GM21723 (cell line): ENCODE measurements at regions not wholly inside any gene's neighbourhood (a gene's known extent, or its start where the extent isn't known, plus 50 kb on each side); places are given as distances from the start of the nearest gene placed in this dataset.

Experiments
- ATAC-seq: cut with Tn5 transposase; IDR thresholded peaks from one replicate; pipeline ENCODE4 v1.9.1; 2021; ENCODE audit warnings: mild to moderate bottlenecking, moderate library complexity; ENCODE audit not compliant: unreplicated experiment

DNA sequence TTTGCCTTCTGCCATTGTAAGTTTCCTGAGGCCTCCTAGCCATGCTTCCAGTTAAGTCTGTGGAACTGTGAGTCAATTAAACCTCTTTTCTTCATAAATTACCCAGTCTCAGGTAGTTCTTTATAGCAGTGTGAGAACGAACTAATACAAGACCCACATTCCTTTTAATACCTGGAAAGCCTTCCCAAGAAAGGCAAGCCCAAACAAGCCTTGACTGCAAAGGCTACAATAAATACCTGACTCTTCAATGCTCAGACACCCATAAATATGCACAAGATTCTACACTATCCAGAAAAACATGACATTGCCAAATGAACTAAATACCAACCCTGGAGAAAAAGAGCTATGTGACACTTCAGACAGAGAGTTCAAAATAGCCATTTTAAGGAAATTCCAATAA, 338.8 kb downstream of the HAO1 start:
- no peak for ATAC-seq

DNA sequence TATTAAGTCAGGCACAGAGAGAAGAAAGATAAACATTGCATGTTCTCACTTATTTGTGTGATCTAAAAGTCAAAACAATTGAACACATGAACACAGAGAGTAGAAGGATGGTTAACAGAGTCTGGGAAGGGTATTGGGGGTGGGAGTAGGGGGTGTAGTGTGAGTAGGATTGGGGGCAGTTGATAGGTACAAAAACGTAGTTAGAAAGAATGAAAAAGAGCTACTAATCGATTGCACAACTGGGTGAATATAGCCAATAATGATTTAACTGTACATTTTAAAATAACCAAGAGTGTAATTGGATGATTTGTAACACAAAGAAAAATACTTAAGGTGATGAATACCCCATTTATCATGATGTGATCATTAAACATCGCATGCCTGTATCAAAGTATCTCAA, 333.3 kb downstream of the HAO1 start:
- ATAC-seq: no peak

DNA sequence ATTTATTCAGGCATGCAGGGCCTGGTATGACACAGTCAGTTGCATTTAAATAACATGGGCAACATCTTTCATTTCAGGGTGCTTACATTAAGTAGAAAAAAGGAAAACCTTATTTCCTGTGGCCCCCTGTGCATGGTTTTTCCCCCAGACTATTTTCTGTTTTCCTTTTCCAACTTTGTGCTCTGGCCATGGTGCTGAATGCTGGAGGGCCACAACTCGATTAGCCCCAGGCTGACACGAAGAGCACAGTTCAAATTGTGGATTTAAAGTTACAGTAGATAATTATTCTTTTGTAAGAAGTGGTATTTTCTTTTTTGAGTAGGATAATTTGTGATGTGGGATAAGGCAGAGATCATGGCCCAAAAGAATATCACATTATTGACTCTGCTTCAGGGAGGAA, 332.0 kb downstream of the HAO1 start:
- no peak for ATAC-seq

DNA sequence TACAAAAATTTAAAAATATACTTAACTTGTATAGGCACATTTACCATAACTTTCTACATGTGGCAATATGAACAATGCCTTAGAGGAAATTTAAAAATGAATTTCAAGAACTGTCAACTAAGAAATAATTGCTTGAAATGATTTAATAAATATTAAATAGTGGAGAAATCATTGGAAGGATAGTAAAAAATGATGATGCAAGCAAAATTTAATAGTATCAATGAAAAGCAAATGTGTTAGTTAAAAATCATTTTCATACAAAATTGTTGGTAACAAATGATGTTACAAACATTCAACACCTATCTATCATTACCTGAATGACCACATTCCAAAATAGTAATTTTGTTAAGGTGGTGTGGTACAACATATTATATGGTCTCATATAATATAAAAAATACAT, 331.0 kb downstream of the HAO1 start:
- no peak for ATAC-seq

DNA sequence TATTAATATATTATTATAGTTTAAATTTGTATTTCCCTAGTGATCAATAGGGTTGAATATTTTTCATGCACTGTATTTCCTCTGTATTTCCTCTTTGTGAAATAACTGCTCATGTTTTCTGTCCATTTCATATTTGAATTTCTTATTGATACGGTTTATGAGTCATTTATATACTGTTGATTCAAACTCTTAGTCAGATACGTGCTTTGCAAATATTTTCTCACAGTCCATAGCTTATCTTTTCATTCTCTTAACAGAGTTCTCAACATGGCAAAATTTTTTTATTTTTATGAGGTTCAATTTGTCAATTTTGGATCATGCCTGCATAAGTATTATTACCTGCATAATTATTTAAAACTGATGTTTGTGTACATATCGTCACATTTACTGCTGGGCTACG, 329.6 kb downstream of the HAO1 start:
- no peak for ATAC-seq

DNA sequence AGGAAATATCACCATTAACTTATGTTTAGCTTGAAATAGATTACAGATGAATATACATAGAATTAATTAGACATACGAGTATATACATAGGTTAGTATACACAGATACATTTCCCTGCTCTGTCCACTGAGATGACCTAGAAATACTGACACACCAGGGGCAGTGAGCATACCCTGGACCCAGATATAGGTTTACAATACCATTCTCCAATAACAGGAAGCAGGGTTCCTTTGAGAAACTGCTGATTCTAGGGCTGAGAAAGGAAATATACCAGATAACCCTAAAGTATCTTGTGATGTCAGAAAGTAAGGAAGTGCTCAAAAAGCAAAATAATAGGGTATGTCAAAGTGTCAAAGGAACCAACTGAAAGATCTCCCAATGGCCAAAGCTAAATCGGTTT, 322.5 kb downstream of the HAO1 start:
- ATAC-seq: no peak

DNA sequence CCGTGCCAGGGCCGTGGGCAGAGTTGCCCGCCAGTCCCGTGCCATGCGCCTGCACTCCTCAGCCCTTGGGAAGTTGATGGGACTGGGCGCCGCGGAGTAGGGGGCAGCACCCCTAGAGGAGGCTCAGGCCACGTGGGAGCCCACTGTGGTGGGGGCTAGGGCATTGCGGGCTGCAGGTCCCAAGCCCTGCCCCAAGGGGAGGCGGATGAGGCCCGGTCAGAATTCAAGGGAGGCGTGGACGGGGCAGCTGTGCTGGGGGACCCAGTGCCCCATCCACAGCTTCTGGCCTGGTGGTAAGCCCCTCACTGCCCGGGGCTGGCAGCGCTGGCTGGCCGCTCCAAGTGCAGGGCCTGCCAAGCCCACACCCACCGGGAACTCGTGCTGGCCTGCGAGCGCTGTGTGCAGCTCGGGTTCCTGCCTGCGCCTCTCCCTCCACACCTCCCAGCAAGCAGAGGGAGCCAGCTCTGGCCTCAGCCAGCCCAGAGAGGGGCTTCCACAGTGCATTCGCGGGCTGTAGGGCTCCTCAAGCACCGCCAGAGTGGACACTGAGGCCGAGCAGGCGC, 317.8 kb downstream of the HAO1 start:
- ATAC-seq: no peak

DNA sequence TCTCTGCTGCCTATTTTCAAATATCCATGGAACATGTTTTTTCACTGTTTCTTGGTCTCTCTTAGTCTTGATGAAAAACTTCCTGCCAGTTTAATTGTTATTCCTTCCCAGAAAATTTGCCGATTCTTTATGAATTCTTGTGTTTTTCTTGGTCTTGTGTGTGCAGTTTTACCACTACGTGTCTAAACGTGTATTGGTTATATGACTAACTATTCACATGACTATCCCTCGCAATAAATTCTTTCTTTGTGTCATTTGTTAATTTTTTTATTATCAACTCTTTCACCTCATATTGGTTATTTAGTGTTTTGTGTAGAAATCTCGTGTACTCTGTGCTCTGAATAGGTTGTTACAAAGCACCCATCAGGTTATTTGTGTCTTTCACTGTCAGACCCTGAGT, 315.4 kb downstream of the HAO1 start:
- ATAC-seq: no peak

DNA sequence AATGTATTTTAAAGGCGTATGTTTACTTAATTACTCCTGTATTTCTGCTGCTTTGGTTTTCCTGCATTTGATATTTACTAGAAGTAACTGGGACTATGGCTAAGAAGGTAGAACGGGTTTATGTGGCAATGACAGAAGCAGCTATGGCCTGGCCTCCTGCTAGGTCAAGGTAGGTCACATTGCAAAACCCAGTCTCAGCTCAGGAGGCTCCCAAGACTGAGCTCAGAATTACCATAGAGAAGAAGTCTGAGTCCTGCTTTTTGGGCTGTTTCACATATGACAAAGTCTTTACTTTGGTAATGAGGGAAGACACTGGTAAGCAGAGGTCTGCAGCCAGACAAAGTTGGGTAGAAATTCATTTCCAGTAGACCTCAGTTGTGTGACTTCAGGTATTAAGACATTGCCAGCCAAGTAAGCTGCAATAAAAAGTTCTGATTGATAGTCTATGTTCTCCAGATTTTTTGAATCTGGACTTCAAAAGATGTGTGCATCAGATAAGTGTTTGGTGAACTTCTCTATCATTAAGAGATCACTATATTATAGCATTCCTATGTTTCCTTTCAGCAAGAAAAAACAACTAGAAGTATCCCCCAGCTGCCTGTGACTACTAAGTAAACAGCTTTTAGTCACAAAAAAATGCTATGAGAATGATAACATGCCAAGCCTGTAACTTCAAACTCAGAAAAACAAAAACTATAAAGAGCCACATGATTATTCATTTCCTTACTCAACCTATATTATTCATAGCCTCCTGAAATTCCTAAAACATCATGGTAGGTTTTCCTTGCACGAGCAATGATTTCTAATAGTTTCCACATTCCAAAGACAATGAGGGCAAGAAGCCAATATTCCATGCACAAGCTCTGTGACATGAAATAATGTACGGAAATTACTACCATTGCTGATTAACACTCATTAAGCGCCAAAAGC, 312.3 kb downstream of the HAO1 start:
- ATAC-seq: no peak

DNA sequence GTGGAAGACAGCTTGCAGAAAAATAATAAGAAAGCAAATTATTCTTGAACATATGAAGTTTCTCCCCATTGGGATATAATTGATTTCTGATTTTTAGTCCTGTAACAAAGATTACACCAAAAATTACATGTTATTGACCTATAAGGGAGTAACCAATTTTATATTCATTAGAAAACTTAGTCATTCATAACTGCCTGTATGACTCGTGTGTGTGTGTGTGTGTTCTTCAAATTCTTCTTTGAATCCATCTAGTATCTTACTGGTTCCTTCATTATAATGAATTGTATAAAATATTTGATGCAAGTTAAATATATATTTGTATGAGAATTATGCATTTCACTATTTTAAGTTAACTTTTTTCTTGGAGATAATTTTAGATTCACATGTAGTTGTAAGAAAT, 310.4 kb downstream of the HAO1 start:
- ATAC-seq: no peak

DNA sequence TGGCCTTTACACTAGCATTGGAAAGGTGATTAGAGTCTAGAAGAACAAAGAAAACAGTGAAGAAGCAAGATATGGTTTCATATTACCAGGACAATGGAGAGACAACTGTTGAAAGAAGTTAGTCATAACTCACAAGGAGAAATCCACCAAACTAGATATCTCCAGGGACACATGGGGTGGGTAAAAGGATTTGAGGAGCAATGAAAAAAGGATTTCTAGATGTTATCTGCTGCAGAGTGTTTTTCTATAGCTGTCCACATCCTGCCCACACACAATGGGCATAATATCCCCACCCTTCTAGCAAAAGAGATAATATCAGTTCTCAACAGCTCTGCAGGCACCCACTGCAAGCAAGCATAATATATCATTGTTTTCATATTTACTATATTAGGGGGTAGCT, 303.1 kb downstream of the HAO1 start:
- ATAC-seq: no peak

DNA sequence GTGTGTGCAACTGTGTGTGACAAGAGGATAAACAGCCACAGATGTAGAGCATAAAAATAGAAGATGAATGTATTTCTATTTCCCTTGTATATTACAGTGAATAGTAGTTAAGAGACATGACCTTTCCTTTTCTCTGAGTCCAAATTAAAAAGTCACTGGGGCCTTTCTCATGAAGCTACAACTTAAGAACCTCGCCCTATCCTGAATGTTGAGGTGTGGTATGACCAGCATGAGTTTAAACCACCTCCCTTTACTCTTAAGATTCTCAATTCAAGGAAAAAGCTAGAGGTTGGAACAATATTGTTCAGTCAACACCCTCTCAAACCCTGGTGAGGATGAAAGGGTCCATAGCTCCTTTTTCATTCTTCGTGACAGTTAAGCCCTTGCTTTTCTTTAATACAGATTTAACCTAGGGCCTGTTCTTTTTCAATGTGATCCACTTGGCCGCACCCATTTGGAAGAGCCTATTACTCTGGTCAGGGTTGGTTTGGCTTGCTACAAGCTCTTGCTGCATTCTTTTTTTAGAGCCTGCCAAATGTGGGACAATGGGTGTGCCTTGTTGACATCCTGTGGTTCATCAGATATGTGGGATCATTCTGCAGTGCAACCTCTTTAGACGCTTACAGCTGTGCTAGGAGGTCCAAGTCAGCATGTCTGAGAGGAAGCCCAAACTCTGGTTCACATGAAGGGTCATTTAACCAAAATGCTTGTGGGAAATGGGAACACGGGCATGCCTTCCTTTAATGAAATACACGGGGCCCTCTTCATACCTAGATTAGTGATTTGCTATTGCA, 290.0 kb downstream of the HAO1 start:
- no peak for ATAC-seq

DNA sequence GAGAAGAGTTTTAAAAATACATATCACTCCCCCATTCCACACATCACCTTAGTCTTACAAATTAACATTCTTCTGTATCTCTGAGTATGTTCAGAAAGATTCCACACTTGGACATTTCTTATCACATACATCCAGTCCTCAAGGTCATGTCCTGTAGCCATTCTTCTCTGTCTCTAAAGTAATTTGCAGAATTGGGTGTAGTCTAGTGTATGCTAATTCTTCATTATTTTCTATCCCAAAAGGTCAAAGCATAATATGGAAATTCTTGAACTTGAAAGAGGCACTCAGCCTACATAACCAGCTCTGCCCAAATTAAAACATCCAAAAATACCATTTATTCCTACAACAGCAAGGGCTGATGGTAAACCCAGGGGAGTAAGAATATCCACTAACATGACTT, 286.0 kb downstream of the HAO1 start:
- no peak for ATAC-seq

DNA sequence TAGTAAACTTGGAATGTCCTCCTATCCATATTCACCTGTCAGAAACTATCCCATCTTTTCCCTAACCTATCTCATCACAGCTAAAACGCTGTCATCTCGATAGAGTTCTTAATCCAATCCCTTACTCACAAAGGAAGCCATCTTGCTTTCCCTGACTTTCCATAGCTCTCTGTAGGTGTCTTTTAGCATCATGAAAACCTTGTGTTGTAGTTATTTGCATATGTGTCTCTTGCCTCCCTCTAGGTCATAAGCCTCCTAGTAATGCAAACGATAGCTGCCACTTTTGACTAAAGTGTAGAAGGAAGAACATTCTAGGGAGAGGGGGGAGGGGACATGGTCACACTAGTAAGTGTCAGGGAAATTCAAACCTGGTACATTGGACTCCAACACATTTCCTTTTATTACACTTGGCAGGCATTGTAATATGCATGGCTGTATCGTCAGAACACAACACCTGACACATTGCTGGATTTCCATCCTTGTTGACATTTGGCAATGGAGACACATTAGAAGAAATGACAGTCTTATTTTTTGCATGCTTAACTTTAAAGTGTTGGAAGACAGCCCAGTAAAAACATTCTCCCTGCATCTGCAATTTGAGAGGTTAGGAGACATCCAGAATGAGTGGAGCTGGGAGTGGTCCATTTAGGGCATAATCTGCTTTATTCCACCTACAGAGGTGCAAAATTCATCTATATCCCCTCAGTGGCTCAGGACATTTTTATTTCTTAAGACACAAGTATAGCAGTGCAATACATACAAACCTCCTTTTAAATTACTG, 283.4 kb downstream of the HAO1 start:
- ATAC-seq: no peak

DNA sequence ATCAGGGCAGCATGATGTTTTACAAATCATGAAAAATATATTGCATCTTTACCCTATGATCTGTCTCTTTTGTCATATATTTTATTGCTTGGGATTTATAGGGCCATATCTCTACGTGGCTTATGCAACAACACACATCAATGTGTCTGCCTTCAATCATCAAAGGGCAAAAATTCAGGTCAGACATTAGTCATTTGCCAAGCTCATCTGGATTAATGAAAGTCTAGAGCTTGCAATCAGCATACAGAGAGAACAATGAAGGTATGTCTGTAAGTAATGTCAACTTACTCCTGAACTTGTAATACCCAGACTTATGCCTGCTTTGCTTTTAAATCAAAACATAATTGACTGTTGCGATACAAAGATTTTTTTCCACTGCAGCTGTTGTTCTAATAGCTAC, 282.7 kb downstream of the HAO1 start:
- ATAC-seq: no peak

DNA sequence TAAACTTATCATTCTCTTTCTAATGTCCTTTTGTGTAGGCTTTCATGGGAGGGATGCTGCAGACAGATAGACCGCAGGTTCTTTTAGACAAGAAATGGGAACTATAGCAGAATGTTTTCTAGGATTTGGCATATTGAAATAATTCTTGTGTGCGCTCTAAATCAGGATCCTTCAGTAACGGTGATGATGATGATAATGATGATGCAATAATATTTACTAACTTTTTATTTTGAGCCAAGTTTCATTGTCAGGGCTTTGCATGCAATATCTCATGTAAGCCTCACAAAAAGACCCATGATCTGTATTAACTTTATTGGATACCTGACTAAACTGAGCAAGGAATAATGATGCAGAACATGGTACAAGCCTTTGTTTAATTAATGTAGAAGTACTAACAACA, 280.1 kb downstream of the HAO1 start:
- ATAC-seq: no peak

DNA sequence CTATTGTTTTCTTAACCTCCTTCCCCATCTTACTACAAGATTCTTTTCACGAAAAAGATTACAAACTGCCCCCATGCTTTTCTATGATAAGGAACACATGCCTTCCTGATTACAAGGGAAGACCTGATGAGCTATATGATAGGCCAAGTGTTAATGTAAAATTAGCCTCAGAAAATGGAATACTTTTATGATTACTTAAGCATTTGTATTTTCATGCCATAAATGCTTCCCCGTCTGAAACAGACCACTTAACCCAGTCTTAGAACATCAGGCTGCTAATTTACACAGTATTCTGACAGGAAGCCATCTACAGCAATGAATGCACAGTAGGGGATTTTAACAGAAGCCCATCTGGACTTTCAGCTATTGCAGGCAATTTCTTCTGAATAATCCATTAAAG, 274.9 kb downstream of the HAO1 start:
- no peak for ATAC-seq

DNA sequence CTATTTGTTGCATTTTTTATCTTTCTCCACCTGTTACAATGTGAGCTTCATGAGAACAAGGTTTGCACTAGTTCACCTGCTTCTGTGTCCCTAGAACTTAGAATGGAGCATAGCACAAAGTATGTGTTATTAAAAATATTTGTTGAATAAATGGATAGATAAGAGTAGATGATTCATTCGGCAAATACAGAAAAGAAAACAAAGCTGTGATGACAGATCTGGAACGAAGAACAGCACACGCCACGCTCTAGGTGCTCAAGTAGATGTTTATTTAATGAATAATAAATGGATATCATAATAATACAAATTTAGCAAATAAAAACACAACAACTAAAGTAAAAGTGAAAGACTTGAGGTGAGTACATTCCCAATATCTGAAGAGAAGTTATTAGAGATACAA, 273.1 kb downstream of the HAO1 start:
- no peak for ATAC-seq

DNA sequence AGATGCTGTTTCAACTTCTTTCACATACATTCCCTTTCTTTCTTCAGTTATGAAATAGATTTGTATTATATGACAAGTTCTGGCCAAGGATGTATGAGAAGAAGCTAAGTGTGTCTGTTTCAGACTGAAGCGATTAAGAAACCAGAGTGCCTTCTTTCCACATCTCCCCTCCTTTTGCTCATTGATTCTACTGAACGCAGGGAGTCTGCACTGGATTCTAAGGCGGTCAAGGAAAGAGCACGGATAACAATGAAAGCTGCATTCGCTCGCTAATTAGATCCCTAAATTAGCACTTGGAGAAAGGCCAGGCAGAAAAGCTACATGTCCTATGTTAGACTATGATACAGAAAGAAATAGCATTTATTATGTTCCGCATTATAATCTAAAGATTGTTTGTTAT, 267.7 kb downstream of the HAO1 start:
- no peak for ATAC-seq

DNA sequence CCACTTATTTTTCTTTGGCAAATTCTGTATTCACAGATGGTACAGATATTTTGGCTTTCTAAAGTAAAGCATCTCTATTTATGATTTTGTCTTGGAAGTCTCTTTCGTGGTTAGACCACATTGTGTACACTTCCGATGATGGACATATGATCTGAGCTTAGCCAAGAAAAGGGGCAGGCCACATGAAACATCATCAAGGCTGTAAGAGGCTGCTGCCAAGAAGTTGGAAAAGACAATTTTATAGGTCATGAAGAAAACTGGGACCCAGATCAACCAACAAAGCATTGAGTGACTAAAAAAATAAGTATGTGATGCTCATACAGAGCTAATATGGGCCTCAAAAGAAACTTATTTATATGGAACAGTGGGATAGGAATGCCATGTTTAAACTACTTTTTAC, 266.4 kb downstream of the HAO1 start:
- ATAC-seq: no peak

DNA sequence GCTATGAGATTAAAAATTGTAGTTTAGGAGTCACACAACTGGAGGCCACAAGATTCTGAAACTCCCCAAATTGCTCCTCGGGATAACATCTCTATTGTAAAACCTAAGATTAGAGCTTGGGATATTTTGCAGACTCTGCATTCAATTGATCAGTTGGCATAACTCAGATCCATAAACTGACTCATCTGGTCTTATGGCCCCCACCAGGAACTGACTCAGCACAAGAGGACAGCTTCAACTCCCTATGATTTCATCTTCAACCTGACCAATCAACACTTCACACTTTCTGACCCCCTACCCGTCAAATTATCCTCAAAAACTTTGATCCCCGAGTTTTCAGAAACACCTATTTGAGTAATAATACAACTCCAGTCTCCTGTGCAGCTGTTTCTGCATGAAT, 257.3 kb downstream of the HAO1 start:
- ATAC-seq: no peak
